ENCODE measurements at regions not wholly inside any gene's neighbourhood (a gene's known extent, or its start where the extent isn't known, plus 50 kb on each side); places are given as distances from the start of the nearest gene placed in this dataset.

- H3K79me2 ChIP-seq (ENCODE audit: insufficient read depth, low read length), result no peaks in the 10 kb centered on the region
- no peaks in the 10 kb centered on the region for H3K27me3 ChIP-seq (ENCODE audit: insufficient read depth, low read length)
- no peak for DNase-seq (ENCODE audit: low read depth, low spot score)
- H3K27ac ChIP-seq (ENCODE audit: low read depth, low read length), result no peak overlapping the region
- no TSS peak for BruUV-seq (replicated peaks)
- H3K4me1 ChIP-seq (ENCODE audit: control insufficient read depth in 1 of 2, insufficient read depth in 2 of 2, low read length in 2 of 2), result no peaks in the 10 kb centered on the region
- no peaks in the 10 kb centered on the region for H3K9me2 ChIP-seq (ENCODE audit: insufficient read depth)
- ChIA-PET CTCF (no interaction called here), POLR2A (no interaction called here), RAD21 (ENCODE audit: low non-redundant PET in 1 of 2, low total read pairs in 2 of 2, uncharacterized antibody in 2 of 2, unreplicated experiment in 2 of 2) (no interaction called here)
- H4K20me1 ChIP-seq (ENCODE audit: insufficient read depth), result no peaks in the 10 kb centered on the region
- intact Hi-C loops (cut with micrococcal nuclease), result no loop called here
- no peak overlapping the region for H3K4me3 ChIP-seq (replicated peaks in 1 of 2; ENCODE audit: low read depth in 1 of 2, low read length in 2 of 2)
- peaks cover 4 to 48% of the 10 kb centered on the region in 2 experiments; a peak in 3 of 4 replicates for H3K9me3 ChIP-seq (ENCODE audit: control insufficient read depth in 1 of 2, insufficient read depth in 1 of 2, low read depth in 1 of 2, low read length in 2 of 2)
- H2AFZ ChIP-seq (ENCODE audit: low read depth, low read length, poor library complexity, severe bottlenecking), result no peak overlapping the region
- H3K9ac ChIP-seq (ENCODE audit: low read length), result no peak overlapping the region
- ATAC-seq, result no peak
- TF ChIP-seq SP1 (IDR thresholded peaks at IDR 0.05; ENCODE audit: low read depth) (no peak), YY1 (IDR thresholded peaks at IDR 0.05; ENCODE audit: extremely low read depth, insufficient replicate concordance, low read depth, low read length) (no peak), POLR2AphosphoS5 (IDR thresholded peaks at IDR 0.05; ENCODE audit: low read depth, low read length) (no peak), TCF7L2 (IDR thresholded peaks at IDR 0.05; ENCODE audit: borderline replicate concordance, extremely low read depth, insufficient read depth, insufficient read length) (no peak), CEBPB (IDR thresholded peaks at IDR 0.05; ENCODE audit: low read depth) (no peak), SIN3A (IDR thresholded peaks at IDR 0.05; ENCODE audit: low read depth) (no peak), POLR2A (IDR thresholded peaks at IDR 0.05; ENCODE audit: borderline replicate concordance, extremely low read depth, insufficient read depth, insufficient read length) (no peak), ELF1 (IDR thresholded peaks at IDR 0.05; ENCODE audit: borderline replicate concordance, low read depth) (no peak), SRF (IDR thresholded peaks at IDR 0.05; ENCODE audit: low read depth) (no peak), FOSL1 (IDR thresholded peaks at IDR 0.05; ENCODE audit: low read depth) (no peak), RAD21 (IDR thresholded peaks at IDR 0.05; ENCODE audit: low read depth) (no peak)
- TF ChIP-seq, protein P1, sequence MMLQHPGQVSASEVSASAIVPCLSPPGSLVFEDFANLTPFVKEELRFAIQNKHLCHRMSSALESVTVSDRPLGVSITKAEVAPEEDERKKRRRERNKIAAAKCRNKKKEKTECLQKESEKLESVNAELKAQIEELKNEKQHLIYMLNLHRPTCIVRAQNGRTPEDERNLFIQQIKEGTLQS (IDR thresholded peaks at IDR 0.05), result no peak
- H3K4me2 ChIP-seq (ENCODE audit: low read length), result no peak overlapping the region
- H3K36me3 ChIP-seq (ENCODE audit: control insufficient read depth in 1 of 2, insufficient read depth in 2 of 2, low read length in 2 of 2), result no peaks in the 10 kb centered on the region
Measured at GRCh38 chr5:2993301-2993700, 241.8 kb upstream of the IRX2 start.

- no TSS peak for BruUV-seq (replicated peaks)
- TF ChIP-seq YY1 (IDR thresholded peaks at IDR 0.05; ENCODE audit: extremely low read depth, insufficient replicate concordance, low read depth, low read length) (no peak), CEBPB (IDR thresholded peaks at IDR 0.05; ENCODE audit: low read depth) (no peak), ZNF274 (IDR thresholded peaks at IDR 0.05; ENCODE audit: low read depth, low read length) (no peak), TCF7L2 (IDR thresholded peaks at IDR 0.05; ENCODE audit: borderline replicate concordance, extremely low read depth, insufficient read depth, insufficient read length) (no peak), ELF1 (IDR thresholded peaks at IDR 0.05; ENCODE audit: borderline replicate concordance, low read depth) (no peak), ZBTB33 (IDR thresholded peaks at IDR 0.05; ENCODE audit: extremely low read depth, insufficient replicate concordance, low read length) (no peak), ZFX (IDR thresholded peaks at IDR 0.05) (no peak), FOSL1 (IDR thresholded peaks at IDR 0.05; ENCODE audit: low read depth) (no peak), JUND (IDR thresholded peaks at IDR 0.05) (no peak)
- TF ChIP-seq, protein P1 (IDR thresholded peaks at IDR 0.05), result no peak
Measured at GRCh38 chr5:2992806-2993205, 241.3 kb upstream of the IRX2 start.

More at GRCh38 chr5:2992806-2993205, 241.3 kb upstream of the IRX2 start:
- Histone ChIP-seq H3K27me3 (ENCODE audit: insufficient read depth, low read length) (no peaks in the 10 kb centered on the region), H3K79me2 (ENCODE audit: insufficient read depth, low read length) (no peaks in the 10 kb centered on the region), H3K27ac (ENCODE audit: low read depth, low read length) (no peak overlapping the region), H3K36me3 (ENCODE audit: control insufficient read depth in 1 of 2, insufficient read depth in 2 of 2, low read length in 2 of 2) (no peaks in the 10 kb centered on the region), H3K9ac (ENCODE audit: low read length) (no peak overlapping the region), H3K9me3 (ENCODE audit: control insufficient read depth in 1 of 2, insufficient read depth in 1 of 2, low read depth in 1 of 2, low read length in 2 of 2) (peaks cover 4 to 43% of the 10 kb centered on the region in 2 experiments; a peak in 3 of 4 replicates), H3K9me2 (ENCODE audit: insufficient read depth) (no peaks in the 10 kb centered on the region), H3K4me1 (ENCODE audit: control insufficient read depth in 1 of 2, insufficient read depth in 2 of 2, low read length in 2 of 2) (no peaks in the 10 kb centered on the region), H3K4me3 (replicated peaks in 1 of 2; ENCODE audit: low read depth in 1 of 2, low read length in 2 of 2) (no peak overlapping the region), H4K20me1 (ENCODE audit: insufficient read depth) (no peaks in the 10 kb centered on the region), H3K4me2 (ENCODE audit: low read length) (no peak overlapping the region), H2AFZ (ENCODE audit: low read depth, low read length, poor library complexity, severe bottlenecking) (no peak overlapping the region)
- intact Hi-C loops (cut with micrococcal nuclease), result no loop called here
- ChIA-PET CTCF (no interaction called here), RAD21 (ENCODE audit: low non-redundant PET in 1 of 2, low total read pairs in 2 of 2, uncharacterized antibody in 2 of 2, unreplicated experiment in 2 of 2) (no interaction called here), POLR2A (no interaction called here)
- no peak for DNase-seq (ENCODE audit: low read depth, low spot score)
- ATAC-seq, result no peak
